ENCODE measurements at regions not wholly inside any gene's neighbourhood (a gene's known extent, or its start where the extent isn't known, plus 50 kb on each side); places are given as distances from the start of the nearest gene placed in this dataset.

DNA sequence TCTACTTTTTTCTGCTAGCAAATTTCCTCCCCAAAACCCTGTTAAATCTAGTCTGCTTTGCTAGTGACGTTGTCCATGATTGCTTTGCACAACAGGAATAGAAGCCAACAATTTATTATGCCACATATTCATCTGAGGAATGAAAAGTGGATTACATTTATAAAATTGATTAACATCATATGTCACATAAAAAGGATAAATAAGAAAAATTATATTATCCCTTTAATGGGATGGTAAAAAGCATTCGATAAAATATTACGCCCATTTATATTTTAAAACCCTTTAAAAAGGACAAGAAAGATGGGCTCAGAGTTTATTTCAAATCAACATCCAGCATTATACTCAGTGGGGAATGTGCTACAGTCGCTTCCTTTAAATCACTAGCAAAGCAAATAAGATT lies 991.7 kb downstream of the DIAPH3 start:
- CTCF ChIA-PET: no interaction called here
- Mint-ChIP-seq H3K9me3 (peaks cover 18% of the 10 kb centered on the region), H3K4me1 (peaks cover 18% of the 10 kb centered on the region), H3K4me3 (no peak overlapping the region), H3K27ac (no peak overlapping the region), H3K36me3 (no peaks in the 10 kb centered on the region), H3K27me3 (ENCODE audit: low read depth) (no peaks in the 10 kb centered on the region)
- DNase-seq (ENCODE audit: low spot score): no peak
- TF ChIP-seq, protein P1, sequence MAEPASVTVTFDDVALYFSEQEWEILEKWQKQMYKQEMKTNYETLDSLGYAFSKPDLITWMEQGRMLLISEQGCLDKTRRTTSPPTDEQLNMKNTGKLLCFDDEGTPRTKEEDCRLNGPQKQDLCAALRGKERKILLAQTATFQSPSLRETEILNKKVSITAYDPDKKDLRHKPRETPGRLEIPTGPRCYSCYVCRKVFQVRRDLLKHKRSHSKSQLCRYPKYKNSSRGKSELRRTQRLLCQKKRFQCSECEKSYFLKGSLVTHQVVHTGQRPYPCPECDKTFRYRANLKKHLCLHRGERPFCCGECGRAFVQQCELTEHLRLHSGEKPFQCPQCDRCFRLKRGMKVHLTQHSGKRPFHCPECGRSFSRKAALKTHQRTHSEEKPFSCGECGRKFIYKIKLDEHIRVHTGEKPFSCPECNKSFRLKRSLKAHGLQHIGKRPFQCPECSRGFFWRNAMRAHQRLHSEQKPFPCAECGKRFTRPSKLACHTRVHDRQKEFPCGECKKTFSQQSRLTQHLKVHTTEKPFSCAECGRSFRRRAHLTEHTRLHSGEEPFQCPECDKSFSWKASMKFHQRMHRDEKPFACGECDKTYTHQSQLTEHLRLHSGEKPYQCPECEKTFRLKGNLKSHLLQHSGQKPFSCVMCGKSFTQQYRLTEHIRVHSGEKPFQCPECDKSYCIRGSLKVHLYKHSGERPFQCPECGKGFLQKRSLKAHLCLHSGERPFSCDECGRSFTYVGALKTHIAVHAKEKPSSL (CRISPR knock-in tag; conservative IDR thresholded peaks at IDR 0.05): no peak
- TF ChIP-seq IRF2 (CRISPR knock-in tag; IDR thresholded peaks at IDR 0.05; ENCODE audit: borderline replicate concordance, low read depth): no peak
- no peak for TF ChIP-seq HMGA2 (CRISPR knock-in tag; IDR thresholded peaks at IDR 0.05)
- TF ChIP-seq SP1 (CRISPR knock-in tag; conservative IDR thresholded peaks at IDR 0.05): no peak
- no peak for TF ChIP-seq MYBL2 (CRISPR knock-in tag; IDR thresholded peaks at IDR 0.05)
- TF ChIP-seq, protein P2, sequence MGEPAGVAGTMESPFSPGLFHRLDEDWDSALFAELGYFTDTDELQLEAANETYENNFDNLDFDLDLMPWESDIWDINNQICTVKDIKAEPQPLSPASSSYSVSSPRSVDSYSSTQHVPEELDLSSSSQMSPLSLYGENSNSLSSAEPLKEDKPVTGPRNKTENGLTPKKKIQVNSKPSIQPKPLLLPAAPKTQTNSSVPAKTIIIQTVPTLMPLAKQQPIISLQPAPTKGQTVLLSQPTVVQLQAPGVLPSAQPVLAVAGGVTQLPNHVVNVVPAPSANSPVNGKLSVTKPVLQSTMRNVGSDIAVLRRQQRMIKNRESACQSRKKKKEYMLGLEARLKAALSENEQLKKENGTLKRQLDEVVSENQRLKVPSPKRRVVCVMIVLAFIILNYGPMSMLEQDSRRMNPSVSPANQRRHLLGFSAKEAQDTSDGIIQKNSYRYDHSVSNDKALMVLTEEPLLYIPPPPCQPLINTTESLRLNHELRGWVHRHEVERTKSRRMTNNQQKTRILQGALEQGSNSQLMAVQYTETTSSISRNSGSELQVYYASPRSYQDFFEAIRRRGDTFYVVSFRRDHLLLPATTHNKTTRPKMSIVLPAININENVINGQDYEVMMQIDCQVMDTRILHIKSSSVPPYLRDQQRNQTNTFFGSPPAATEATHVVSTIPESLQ (CRISPR knock-in tag; IDR thresholded peaks at IDR 0.05): no peak
- TF ChIP-seq, protein P3, sequence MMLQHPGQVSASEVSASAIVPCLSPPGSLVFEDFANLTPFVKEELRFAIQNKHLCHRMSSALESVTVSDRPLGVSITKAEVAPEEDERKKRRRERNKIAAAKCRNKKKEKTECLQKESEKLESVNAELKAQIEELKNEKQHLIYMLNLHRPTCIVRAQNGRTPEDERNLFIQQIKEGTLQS (CRISPR knock-in tag; conservative IDR thresholded peaks at IDR 0.05): no peak
- TF ChIP-seq, protein P4, sequence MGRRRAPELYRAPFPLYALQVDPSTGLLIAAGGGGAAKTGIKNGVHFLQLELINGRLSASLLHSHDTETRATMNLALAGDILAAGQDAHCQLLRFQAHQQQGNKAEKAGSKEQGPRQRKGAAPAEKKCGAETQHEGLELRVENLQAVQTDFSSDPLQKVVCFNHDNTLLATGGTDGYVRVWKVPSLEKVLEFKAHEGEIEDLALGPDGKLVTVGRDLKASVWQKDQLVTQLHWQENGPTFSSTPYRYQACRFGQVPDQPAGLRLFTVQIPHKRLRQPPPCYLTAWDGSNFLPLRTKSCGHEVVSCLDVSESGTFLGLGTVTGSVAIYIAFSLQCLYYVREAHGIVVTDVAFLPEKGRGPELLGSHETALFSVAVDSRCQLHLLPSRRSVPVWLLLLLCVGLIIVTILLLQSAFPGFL (CRISPR knock-in tag; IDR thresholded peaks at IDR 0.05; ENCODE audit: borderline replicate concordance): no peak
- TF ChIP-seq NR1H2 (CRISPR knock-in tag; IDR thresholded peaks at IDR 0.05): no peak
- TF ChIP-seq, protein P5, sequence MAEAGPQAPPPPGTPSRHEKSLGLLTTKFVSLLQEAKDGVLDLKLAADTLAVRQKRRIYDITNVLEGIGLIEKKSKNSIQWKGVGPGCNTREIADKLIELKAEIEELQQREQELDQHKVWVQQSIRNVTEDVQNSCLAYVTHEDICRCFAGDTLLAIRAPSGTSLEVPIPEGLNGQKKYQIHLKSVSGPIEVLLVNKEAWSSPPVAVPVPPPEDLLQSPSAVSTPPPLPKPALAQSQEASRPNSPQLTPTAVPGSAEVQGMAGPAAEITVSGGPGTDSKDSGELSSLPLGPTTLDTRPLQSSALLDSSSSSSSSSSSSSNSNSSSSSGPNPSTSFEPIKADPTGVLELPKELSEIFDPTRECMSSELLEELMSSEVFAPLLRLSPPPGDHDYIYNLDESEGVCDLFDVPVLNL (CRISPR knock-in tag; IDR thresholded peaks at IDR 0.05; ENCODE audit: borderline replicate concordance, low read depth): no peak
- TF ChIP-seq PRRX2 (CRISPR knock-in tag; IDR thresholded peaks at IDR 0.05): no peak
- TF ChIP-seq, protein P6, sequence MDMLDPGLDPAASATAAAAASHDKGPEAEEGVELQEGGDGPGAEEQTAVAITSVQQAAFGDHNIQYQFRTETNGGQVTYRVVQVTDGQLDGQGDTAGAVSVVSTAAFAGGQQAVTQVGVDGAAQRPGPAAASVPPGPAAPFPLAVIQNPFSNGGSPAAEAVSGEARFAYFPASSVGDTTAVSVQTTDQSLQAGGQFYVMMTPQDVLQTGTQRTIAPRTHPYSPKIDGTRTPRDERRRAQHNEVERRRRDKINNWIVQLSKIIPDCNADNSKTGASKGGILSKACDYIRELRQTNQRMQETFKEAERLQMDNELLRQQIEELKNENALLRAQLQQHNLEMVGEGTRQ (CRISPR knock-in tag; IDR thresholded peaks at IDR 0.05): no peak
- TF ChIP-seq TEAD1 (CRISPR knock-in tag; IDR thresholded peaks at IDR 0.05): no peak
- ATAC-seq: no peak
- POLR2A ChIA-PET: no interaction called here

DNA sequence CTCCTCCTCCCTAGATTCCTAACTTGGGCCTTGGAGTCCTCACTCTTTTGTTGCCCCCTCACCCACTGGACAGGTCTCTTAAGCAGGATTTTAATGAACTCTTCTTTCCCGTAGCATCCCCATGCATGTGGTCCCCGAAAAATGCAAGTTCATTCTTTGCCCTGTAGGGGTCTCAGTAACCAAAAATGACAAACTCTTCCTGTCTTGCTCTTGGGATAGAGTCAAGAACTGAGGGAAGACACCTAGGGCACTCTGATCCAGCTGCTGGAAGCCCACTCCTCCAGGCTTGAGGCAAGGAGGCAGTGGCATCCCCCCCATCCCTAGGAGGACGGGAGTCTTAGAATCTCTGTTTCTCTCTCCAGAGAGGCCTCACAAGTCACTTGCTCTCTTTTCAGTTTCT lies 987.0 kb downstream of the DIAPH3 start:
- Mint-ChIP-seq H3K4me1 (peaks cover 12% of the 10 kb centered on the region), H3K9me3 (peaks cover 10% of the 10 kb centered on the region; the same call in 1 of the 2 replicates), H3K36me3 (no peaks in the 10 kb centered on the region), H3K27ac (no peak overlapping the region), H3K27me3 (ENCODE audit: low read depth) (no peaks in the 10 kb centered on the region), H3K4me3 (no peak overlapping the region)
- CTCF ChIA-PET: no interaction called here
- TF ChIP-seq EMX1 (CRISPR knock-in tag; IDR thresholded peaks at IDR 0.05) (no peak), ZNF416 (CRISPR knock-in tag; IDR thresholded peaks at IDR 0.05) (no peak)
- TF ChIP-seq, protein P7, sequence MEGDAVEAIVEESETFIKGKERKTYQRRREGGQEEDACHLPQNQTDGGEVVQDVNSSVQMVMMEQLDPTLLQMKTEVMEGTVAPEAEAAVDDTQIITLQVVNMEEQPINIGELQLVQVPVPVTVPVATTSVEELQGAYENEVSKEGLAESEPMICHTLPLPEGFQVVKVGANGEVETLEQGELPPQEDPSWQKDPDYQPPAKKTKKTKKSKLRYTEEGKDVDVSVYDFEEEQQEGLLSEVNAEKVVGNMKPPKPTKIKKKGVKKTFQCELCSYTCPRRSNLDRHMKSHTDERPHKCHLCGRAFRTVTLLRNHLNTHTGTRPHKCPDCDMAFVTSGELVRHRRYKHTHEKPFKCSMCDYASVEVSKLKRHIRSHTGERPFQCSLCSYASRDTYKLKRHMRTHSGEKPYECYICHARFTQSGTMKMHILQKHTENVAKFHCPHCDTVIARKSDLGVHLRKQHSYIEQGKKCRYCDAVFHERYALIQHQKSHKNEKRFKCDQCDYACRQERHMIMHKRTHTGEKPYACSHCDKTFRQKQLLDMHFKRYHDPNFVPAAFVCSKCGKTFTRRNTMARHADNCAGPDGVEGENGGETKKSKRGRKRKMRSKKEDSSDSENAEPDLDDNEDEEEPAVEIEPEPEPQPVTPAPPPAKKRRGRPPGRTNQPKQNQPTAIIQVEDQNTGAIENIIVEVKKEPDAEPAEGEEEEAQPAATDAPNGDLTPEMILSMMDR (IDR thresholded peaks at IDR 0.05): peak; percentile 42; the same call in 1 of the 2 replicates
- POLR2A ChIA-PET: no interaction called here
- ATAC-seq: peak; percentile 83
- no peak for DNase-seq (ENCODE audit: low spot score)

Data from WTC11 (cell line).